ENCODE measurements at regions not wholly inside any gene's neighbourhood (a gene's known extent, or its start where the extent isn't known, plus 50 kb on each side); places are given as distances from the start of the nearest gene placed in this dataset.
A peak's percentile ranks its signal among the peaks of the same experiment; 100 is the strongest.

GRCh38 chr12:113655479-113655878, 183.8 kb upstream of the LHX5 start:
- peaks cover 8 to 57% (median 21%) of the 10 kb centered on the region in 7 donors for H3K9me3 Mint-ChIP-seq
- H3K36me3 Mint-ChIP-seq, result no peaks in the 10 kb centered on the region

GRCh38 chr12:113651662-113652061, 180.0 kb upstream of the LHX5 start:
- Mint-ChIP-seq H3K36me3 (peaks cover 0 to 7% of the 10 kb centered on the region in 2 donors), H3K9me3 (peaks cover 7 to 41% (median 21%) of the 10 kb centered on the region in 7 donors), H3K27ac (no peak overlapping the region), H3K27me3 (peaks cover 34 to 45% (median 34%) of the 10 kb centered on the region in 3 donors), H3K4me3 (no peak overlapping the region), H3K4me1 (no peaks in the 10 kb centered on the region)
- ATAC-seq (ENCODE audit: low read depth in 2 of 2) (no peak), DNase-seq (no peak)

More at GRCh38 chr12:113655479-113655878, 183.8 kb upstream of the LHX5 start:
- peaks cover 5 to 26% (median 9%) of the 10 kb centered on the region in 3 donors for H3K27me3 Mint-ChIP-seq
- no peak overlapping the region for H3K4me3 Mint-ChIP-seq
- no peaks in the 10 kb centered on the region for H3K4me1 Mint-ChIP-seq
- H3K27ac Mint-ChIP-seq, result no peak overlapping the region
- no peak for ATAC-seq (ENCODE audit: low read depth in 2 of 2)
- DNase-seq, result no peak

GRCh38 chr12:113650476-113650875, 178.8 kb upstream of the LHX5 start:
- Mint-ChIP-seq H3K9me3 (peaks cover 7 to 29% (median 16%) of the 10 kb centered on the region in 7 donors), H3K4me1 (no peaks in the 10 kb centered on the region), H3K27me3 (peaks cover 38 to 41% (median 39%) of the 10 kb centered on the region in 3 donors), H3K36me3 (peaks cover 0 to 7% of the 10 kb centered on the region in 2 donors), H3K4me3 (no peak overlapping the region), H3K27ac (no peak overlapping the region)
- DNase-seq (no peak), ATAC-seq (ENCODE audit: low read depth in 2 of 2) (no peak)

DNA sequence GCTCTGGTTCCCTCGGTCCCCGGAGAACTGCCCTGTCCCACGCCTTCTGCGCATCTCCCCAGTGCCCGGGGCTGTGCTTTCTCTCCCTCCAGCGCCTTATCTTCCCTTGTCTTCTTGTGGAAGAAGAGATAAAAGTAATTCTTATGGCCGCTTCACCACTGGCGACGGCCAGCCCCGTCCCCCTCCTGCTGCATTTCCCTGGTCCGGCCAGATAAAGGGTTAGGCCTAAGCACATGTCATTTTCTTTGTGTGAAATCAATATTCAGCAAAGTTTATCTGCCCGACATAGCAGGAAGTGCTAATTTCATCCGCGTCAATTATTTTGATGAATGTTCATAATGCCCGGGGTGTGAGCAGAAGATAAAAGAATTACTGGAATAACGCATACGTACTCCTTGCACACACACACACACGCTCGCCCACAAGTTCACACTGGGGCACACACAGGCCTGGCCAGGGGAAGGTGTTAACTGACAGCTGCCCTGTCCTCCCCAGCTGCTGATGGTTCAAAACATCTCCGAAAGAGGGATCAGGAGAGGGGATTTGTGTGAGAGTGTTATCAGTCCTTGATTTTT, 177.7 kb upstream of the LHX5 start:
- no peak for ATAC-seq (ENCODE audit: low read depth in 2 of 2)
- Mint-ChIP-seq H3K27me3 (peaks cover 45 to 50% (median 48%) of the 10 kb centered on the region in 3 donors), H3K36me3 (peaks cover 0 to 7% of the 10 kb centered on the region in 2 donors), H3K4me3 (no peak overlapping the region), H3K4me1 (no peaks in the 10 kb centered on the region), H3K9me3 (peaks cover 7 to 17% (median 14%) of the 10 kb centered on the region in 7 donors), H3K27ac (no peak overlapping the region)
- DNase-seq, result no peak

GRCh38 chr12:113647048-113647447, 175.4 kb upstream of the LHX5 start:
- ATAC-seq (ENCODE audit: low read depth in 2 of 2) (no peak), DNase-seq (no peak)
- peaks cover 48 to 71% (median 62%) of the 10 kb centered on the region in 3 donors for H3K27me3 Mint-ChIP-seq
- peaks cover 0 to 7% of the 10 kb centered on the region in 2 donors for H3K36me3 Mint-ChIP-seq
- no peak overlapping the region for H3K4me3 Mint-ChIP-seq
- H3K4me1 Mint-ChIP-seq, result no peaks in the 10 kb centered on the region
- H3K27ac Mint-ChIP-seq, result no peak overlapping the region
- H3K9me3 Mint-ChIP-seq, result peaks cover 0 to 3% (median 0%) of the 10 kb centered on the region in 7 donors

GRCh38 chr12:113645603-113646002, 173.9 kb upstream of the LHX5 start:
- Mint-ChIP-seq H3K9me3 (peaks cover 0 to 3% (median 0%) of the 10 kb centered on the region in 7 donors), H3K27ac (no peak overlapping the region), H3K4me3 (no peak overlapping the region), H3K4me1 (no peaks in the 10 kb centered on the region), H3K36me3 (peaks cover 0 to 7% of the 10 kb centered on the region in 2 donors), H3K27me3 (peaks cover 48 to 86% (median 68%) of the 10 kb centered on the region in 3 donors)
- no peak for DNase-seq
- no peak for ATAC-seq (ENCODE audit: low read depth in 2 of 2)

DNA sequence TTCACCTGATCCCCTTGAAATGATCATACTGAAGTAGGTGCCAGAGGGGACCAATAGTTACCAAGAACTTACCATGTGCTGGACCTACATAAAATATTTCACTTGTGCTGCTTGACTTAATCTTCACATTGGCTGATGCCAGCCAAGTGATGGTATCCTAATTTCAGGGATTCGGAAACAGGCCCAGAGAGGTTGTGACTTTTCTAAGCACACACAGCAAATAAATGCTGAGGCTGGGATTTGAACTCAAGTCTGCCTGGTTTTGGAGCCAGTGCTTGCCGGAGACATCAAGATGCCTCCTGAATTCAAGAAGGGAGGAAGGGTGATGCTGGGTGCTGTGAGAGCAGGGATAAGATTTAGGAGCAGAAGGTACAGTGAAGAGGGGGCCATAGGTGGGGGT, 173.5 kb upstream of the LHX5 start:
- no peak for ATAC-seq (ENCODE audit: low read depth in 2 of 2)
- Mint-ChIP-seq H3K27me3 (peaks cover 46 to 88% (median 72%) of the 10 kb centered on the region in 3 donors), H3K4me1 (no peaks in the 10 kb centered on the region), H3K4me3 (no peak overlapping the region), H3K9me3 (peaks cover 0 to 3% (median 0%) of the 10 kb centered on the region in 7 donors), H3K36me3 (peaks cover 0 to 7% of the 10 kb centered on the region in 2 donors), H3K27ac (peak overlapping the region in 1 of 6 donors; percentile 35)
- no peak for DNase-seq

- Mint-ChIP-seq H3K4me1 (peaks cover 0 to 9% (median 5%) of the 10 kb centered on the region in 3 donors), H3K36me3 (peaks cover 0 to 11% of the 10 kb centered on the region in 2 donors), H3K9me3 (peaks cover 0 to 7% (median 3%) of the 10 kb centered on the region in 7 donors), H3K4me3 (no peak overlapping the region), H3K27me3 (peaks cover 37 to 88% (median 73%) of the 10 kb centered on the region in 3 donors), H3K27ac (peak overlapping the region in 1 of 6 donors; percentile 69)
- ATAC-seq (ENCODE audit: low read depth in 2 of 2) (no peak), DNase-seq (no peak)
Observed at GRCh38 chr12:113643177-113643974, 171.7 kb upstream of the LHX5 start.

- Mint-ChIP-seq H3K4me1 (peaks cover 0 to 10% (median 6%) of the 10 kb centered on the region in 3 donors), H3K36me3 (peaks cover 0 to 13% of the 10 kb centered on the region in 2 donors), H3K9me3 (peaks cover 0 to 7% (median 3%) of the 10 kb centered on the region in 7 donors), H3K27ac (no peak overlapping the region), H3K4me3 (no peak overlapping the region), H3K27me3 (peaks cover 31 to 84% (median 68%) of the 10 kb centered on the region in 3 donors)
- DNase-seq (no peak), ATAC-seq (ENCODE audit: low read depth in 2 of 2) (no peak)
Observed at GRCh38 chr12:113642672-113643071, 171.0 kb upstream of the LHX5 start.

- Mint-ChIP-seq H3K9me3 (peaks cover 0 to 7% (median 3%) of the 10 kb centered on the region in 7 donors), H3K4me1 (peaks cover 0 to 10% (median 6%) of the 10 kb centered on the region in 3 donors), H3K36me3 (peaks cover 0 to 13% of the 10 kb centered on the region in 2 donors), H3K27me3 (peaks cover 35 to 80% (median 64%) of the 10 kb centered on the region in 3 donors), H3K4me3 (no peak overlapping the region), H3K27ac (no peak overlapping the region)
- ATAC-seq (ENCODE audit: low read depth in 2 of 2), result no peak
- no peak for DNase-seq
Observed at GRCh38 chr12:113642216-113642615, 170.5 kb upstream of the LHX5 start.

DNA sequence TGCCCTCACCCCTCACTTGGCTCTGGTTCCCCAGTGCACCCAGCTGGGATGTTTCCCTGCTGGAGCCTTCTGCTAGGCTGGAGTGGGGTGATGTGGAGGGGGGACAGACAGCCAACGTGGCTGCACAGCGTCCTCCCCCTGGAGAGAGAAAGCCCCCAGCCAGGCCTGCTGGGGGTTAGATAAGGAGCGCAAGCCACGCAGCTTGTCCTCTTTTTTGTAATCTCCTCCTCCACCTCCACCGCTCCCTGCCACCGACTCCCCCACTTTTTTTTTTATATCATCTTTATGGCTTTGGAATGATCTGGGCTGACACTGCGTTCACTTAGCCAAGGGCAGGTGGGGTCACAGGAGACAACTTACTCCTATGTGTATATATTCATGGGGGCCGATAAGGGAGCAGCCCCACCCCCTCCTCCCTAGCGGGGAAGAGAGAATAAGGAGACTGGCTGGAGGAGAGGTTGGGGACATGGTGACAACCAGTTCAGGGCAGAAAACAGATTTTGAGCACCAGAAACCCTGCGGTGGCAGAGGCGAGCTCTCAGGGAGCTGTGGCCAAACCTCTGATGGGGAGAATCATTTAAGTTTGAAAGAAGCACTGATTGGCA, 169.9 kb upstream of the LHX5 start:
- Mint-ChIP-seq H3K9me3 (peaks cover 0 to 7% (median 3%) of the 10 kb centered on the region in 7 donors), H3K27ac (no peak overlapping the region), H3K4me1 (peaks cover 0 to 10% (median 6%) of the 10 kb centered on the region in 3 donors), H3K36me3 (peaks cover 0 to 13% of the 10 kb centered on the region in 2 donors), H3K4me3 (no peak overlapping the region), H3K27me3 (peaks cover 33 to 73% (median 64%) of the 10 kb centered on the region in 3 donors)
- ATAC-seq (ENCODE audit: low read depth in 2 of 2) (no peak), DNase-seq (no peak)

DNA sequence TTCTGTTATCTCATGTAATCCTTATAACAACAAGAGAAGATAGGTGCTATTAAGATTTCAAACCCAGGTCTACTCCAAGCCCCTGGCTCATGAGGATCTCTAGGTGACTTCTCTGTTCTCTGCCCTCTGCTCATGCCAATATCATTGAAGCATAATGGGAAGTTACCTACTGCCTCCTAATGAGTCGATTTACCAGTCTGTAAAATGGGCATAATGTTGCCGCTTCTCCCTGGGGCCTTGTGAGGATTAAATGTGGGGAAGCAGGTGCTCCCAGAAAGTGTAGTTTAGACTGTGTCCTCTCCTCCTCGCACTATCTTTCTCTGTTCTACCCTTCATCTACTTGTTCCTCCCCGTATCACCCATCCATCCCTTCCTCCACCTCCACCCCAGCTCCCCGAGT, 169.2 kb upstream of the LHX5 start:
- no peak for ATAC-seq (ENCODE audit: low read depth in 2 of 2)
- H3K27me3 Mint-ChIP-seq, result peaks cover 29 to 75% (median 70%) of the 10 kb centered on the region in 3 donors
- H3K27ac Mint-ChIP-seq, result no peak overlapping the region
- H3K4me1 Mint-ChIP-seq, result peaks cover 0 to 10% (median 6%) of the 10 kb centered on the region in 3 donors
- H3K36me3 Mint-ChIP-seq, result peaks cover 0 to 13% of the 10 kb centered on the region in 2 donors
- H3K4me3 Mint-ChIP-seq, result no peak overlapping the region
- DNase-seq, result no peak
- peaks cover 0 to 7% (median 3%) of the 10 kb centered on the region in 7 donors for H3K9me3 Mint-ChIP-seq

DNA sequence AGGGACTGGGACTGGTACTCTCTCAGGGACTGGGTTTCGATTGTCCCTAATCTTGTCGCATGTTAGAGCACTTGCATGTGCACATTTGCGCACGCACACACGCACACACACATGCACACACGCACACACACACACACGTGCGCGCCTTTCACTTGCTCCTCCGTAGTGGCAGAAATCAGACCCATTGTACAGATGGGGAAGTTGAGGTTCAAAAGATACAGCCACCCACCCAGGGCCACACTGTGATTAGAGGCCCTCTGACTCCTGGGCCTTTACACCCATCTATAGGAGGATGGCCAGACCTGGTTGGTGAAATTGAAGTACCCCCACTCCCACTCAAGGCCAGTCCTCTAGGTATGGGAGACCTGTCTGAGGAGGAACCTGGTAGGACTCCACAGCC, 167.8 kb upstream of the LHX5 start:
- H3K27ac Mint-ChIP-seq, result peak overlapping the region in 1 of 6 donors; percentile 12
- peak overlapping the region in 1 of 8 donors; percentile 48 for H3K4me3 Mint-ChIP-seq
- peaks cover 0 to 13% of the 10 kb centered on the region in 2 donors for H3K36me3 Mint-ChIP-seq
- H3K4me1 Mint-ChIP-seq, result peaks cover 0 to 10% (median 6%) of the 10 kb centered on the region in 3 donors
- no peak for DNase-seq
- no peak for ATAC-seq (ENCODE audit: low read depth in 2 of 2)
- H3K27me3 Mint-ChIP-seq, result peaks cover 25 to 72% (median 63%) of the 10 kb centered on the region in 3 donors
- H3K9me3 Mint-ChIP-seq, result peaks cover 0 to 7% (median 3%) of the 10 kb centered on the region in 7 donors
